KMS-11 (cell line): ENCODE measurements at regions not wholly inside any gene's neighbourhood (a gene's known extent, or its start where the extent isn't known, plus 50 kb on each side); places are given as distances from the start of the nearest gene placed in this dataset.

Experiments used
- H2AFZ ChIP-seq: fragments of 200-600 bp; sonication (generic); 2 replicates; pipeline ENCODE4 v1.6.1; 2016; ENCODE audit warnings: antibody characterized with exemption, mixed run types, low read depth
- H3K27ac ChIP-seq: fragments of 200-600 bp; sonication (generic); 2 replicates; pipeline ENCODE4 v1.6.1; 2016; ENCODE audit warnings: mild to moderate bottlenecking, mixed run types
- H3K27me3 ChIP-seq: fragments of 200-600 bp; sonication (generic); 2 replicates; pipeline ENCODE4 v1.6.1; 2017; ENCODE audit warnings: mild to moderate bottlenecking, low read depth, mixed run types, moderate library complexity; ENCODE audit not compliant: insufficient read depth
- H3K36me3 ChIP-seq: fragments of 200-600 bp; sonication (generic); 2 replicates; pipeline ENCODE4 v1.6.1; 2017; ENCODE audit warnings: mild to moderate bottlenecking, mixed run types; ENCODE audit not compliant: insufficient read depth
- H3K4me1 ChIP-seq: fragments of 200-600 bp; sonication (generic); 2 replicates; pipeline ENCODE4 v1.6.1; 2016; ENCODE audit warnings: mild to moderate bottlenecking, low read depth, mixed run types; ENCODE audit not compliant: poor library complexity, severe bottlenecking
- H3K4me2 ChIP-seq: fragments of 200-600 bp; sonication (generic); 2 replicates; pipeline ENCODE4 v1.7.0; 2016; ENCODE audit warnings: mild to moderate bottlenecking, mixed run types
- H3K4me3 ChIP-seq: fragments of 200-600 bp; sonication (generic); IDR thresholded peaks from 2 replicates; pipeline ENCODE4 v1.6.1; 2017; ENCODE audit warnings: low read depth, low read length, mixed read lengths; ENCODE audit not compliant: insufficient read depth
- H3K79me2 ChIP-seq: fragments of 200-600 bp; sonication (generic); 2 replicates; pipeline ENCODE4 v1.6.1; 2016; ENCODE audit warnings: low read depth, mixed run types; ENCODE audit not compliant: insufficient read depth
- H3K9ac ChIP-seq: fragments of 200-600 bp; sonication (generic); 2 replicates; pipeline ENCODE4 v1.6.1; 2016; ENCODE audit warnings: mild to moderate bottlenecking, mixed run types
- H4K20me1 ChIP-seq: fragments of 200-600 bp; sonication (generic); 2 replicates; pipeline ENCODE4 v1.6.1; 2016; ENCODE audit warnings: mild to moderate bottlenecking, mixed run types; ENCODE audit not compliant: insufficient read depth
- TF ChIP-seq, protein P1 (sequence below): fragments of 200-600 bp; sonication (generic); conservative IDR thresholded peaks from 2 replicates; pipeline ENCODE4 v1.6.1; 2017; ENCODE audit warnings: low read depth, mild to moderate bottlenecking, antibody characterized with exemption, low read length, moderate library complexity, mixed read lengths

DNA sequence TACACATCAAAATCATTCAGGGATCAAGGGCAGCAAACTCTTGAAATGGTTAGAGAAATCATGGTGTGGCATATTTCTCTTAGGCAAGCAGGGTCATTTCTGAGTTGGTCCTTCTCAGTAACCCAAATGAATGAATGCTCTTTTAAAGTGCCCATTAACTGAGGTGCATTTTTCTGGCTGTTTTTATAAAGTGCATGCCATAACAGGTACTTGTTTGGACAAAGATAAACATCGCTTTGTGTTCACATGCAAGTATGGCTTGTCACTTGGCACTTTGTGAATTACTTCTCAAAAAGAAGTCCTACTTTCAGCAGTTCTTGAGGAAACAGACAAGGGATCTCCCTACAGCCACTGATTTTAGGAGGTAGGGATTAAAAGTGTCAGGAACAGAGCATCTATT, 64.8 kb upstream of the IFNE start:
- TF ChIP-seq, protein P1, sequence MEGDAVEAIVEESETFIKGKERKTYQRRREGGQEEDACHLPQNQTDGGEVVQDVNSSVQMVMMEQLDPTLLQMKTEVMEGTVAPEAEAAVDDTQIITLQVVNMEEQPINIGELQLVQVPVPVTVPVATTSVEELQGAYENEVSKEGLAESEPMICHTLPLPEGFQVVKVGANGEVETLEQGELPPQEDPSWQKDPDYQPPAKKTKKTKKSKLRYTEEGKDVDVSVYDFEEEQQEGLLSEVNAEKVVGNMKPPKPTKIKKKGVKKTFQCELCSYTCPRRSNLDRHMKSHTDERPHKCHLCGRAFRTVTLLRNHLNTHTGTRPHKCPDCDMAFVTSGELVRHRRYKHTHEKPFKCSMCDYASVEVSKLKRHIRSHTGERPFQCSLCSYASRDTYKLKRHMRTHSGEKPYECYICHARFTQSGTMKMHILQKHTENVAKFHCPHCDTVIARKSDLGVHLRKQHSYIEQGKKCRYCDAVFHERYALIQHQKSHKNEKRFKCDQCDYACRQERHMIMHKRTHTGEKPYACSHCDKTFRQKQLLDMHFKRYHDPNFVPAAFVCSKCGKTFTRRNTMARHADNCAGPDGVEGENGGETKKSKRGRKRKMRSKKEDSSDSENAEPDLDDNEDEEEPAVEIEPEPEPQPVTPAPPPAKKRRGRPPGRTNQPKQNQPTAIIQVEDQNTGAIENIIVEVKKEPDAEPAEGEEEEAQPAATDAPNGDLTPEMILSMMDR: no peak
- Histone ChIP-seq H3K36me3 (no peaks in the 10 kb centered on the region), H3K27ac (no peak overlapping the region), H2AFZ (no peak overlapping the region), H3K79me2 (no peaks in the 10 kb centered on the region), H3K4me2 (no peak overlapping the region), H3K4me3 (no peak overlapping the region), H3K9ac (no peak overlapping the region), H3K27me3 (no peaks in the 10 kb centered on the region), H3K4me1 (no peaks in the 10 kb centered on the region), H4K20me1 (no peaks in the 10 kb centered on the region)

DNA sequence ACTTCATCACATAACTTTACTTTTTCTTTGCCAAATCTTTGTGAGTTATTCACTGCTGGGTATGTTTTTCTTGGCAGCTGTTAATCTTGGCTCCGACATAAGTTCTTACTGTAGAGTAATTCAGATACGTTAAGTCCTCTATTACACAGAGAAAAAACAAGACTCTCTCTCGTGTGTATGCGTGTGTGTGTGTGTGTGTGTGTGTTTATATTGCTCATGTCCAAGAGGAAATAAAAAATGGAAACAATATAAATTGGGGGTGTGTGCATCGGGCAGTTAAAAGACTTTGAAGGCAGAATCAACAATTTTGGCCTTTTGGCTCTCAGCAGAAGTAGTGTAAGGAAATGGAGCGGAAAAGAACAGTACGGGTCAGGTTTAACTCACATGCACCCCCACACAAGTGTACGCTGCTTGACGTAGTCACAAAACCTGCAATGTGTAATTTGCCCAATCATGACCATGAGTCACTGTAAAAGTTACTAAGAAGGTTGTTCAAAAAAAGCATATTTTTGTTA, 67.2 kb upstream of the IFNE start:
- no peaks in the 10 kb centered on the region for H3K36me3 ChIP-seq
- TF ChIP-seq, protein P1: no peak
- H3K9ac ChIP-seq: no peak overlapping the region
- H4K20me1 ChIP-seq: no peaks in the 10 kb centered on the region
- no peaks in the 10 kb centered on the region for H3K4me1 ChIP-seq
- no peaks in the 10 kb centered on the region for H3K79me2 ChIP-seq
- no peak overlapping the region for H2AFZ ChIP-seq
- H3K4me3 ChIP-seq: no peak overlapping the region
- no peak overlapping the region for H3K27ac ChIP-seq
- no peaks in the 10 kb centered on the region for H3K27me3 ChIP-seq
- H3K4me2 ChIP-seq: no peak overlapping the region

DNA sequence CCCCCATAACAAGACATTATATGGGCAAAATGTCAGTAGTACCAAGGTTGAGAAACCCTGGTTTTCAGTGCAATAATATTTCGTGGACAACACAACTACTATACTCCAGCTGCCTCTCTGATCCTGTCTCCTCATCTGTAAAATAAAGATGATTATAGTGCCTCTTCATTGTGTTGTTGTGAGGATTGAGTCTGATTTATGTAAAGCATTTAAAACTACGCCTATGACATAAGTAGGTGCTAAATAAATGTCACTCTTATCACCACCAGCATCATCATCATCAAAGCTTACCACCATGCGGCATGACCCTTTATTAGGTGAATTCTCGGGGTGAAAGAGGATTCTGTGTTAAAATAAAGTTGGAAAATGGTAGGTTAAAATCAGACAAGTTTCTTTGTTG, 67.8 kb upstream of the IFNE start:
- Histone ChIP-seq H3K9ac (no peak overlapping the region), H3K4me1 (no peaks in the 10 kb centered on the region), H3K79me2 (no peaks in the 10 kb centered on the region), H3K4me2 (no peak overlapping the region), H4K20me1 (no peaks in the 10 kb centered on the region), H3K4me3 (no peak overlapping the region), H3K27me3 (no peaks in the 10 kb centered on the region), H3K27ac (no peak overlapping the region), H2AFZ (no peak overlapping the region), H3K36me3 (no peaks in the 10 kb centered on the region)
- TF ChIP-seq, protein P1: no peak

DNA sequence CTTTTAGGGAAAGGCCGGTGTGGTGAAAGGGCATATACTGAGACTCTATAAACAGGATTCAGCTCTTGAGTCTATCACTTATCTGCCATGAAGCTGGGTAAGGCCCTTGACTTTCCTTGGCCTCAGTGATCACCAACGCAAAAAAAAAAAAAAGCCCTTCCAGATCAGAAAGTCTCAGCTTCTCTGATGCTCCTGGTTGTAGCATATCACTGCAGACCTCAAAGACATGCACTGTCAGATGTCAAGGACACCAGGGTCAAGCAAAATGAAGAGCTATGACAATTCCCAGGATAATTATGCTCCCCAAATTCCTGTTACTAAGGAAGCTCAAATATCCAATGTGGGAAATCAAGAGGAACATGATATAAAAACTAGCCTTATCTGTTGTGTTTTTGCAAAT, 68.3 kb upstream of the IFNE start:
- Histone ChIP-seq H3K9ac (no peak overlapping the region), H3K36me3 (no peaks in the 10 kb centered on the region), H4K20me1 (no peaks in the 10 kb centered on the region), H3K4me2 (no peak overlapping the region), H3K4me3 (no peak overlapping the region), H3K79me2 (no peaks in the 10 kb centered on the region), H2AFZ (no peak overlapping the region), H3K27me3 (no peaks in the 10 kb centered on the region), H3K4me1 (no peaks in the 10 kb centered on the region), H3K27ac (no peak overlapping the region)
- TF ChIP-seq, protein P1: no peak
